A549 (cell line): ENCODE measurements at regions not wholly inside any gene's neighbourhood (a gene's known extent, or its start where the extent isn't known, plus 50 kb on each side); places are given as distances from the start of the nearest gene placed in this dataset.
A peak's percentile ranks its signal among the peaks of the same experiment; 100 is the strongest.
"Not testable (repeated sequence)": the region's sequence is repeated elsewhere in the genome, so short reads cannot be mapped to it uniquely, and the experiment has no call there.

Experiments used
- ATAC-seq, 2 experiments: fragments of 200-7000 bp in 1 of 2; fragments of >200 bp in 1 of 2; cut with Nextera tagmentation in 1 of 2; cut with Tn5 transposase in 1 of 2; 3 replicates each; pipeline versions ENCODE4 v1.8.0 to v1.9.1; 2018 to 2020; ENCODE audit warnings: mild to moderate bottlenecking in 1 of 2, moderate library complexity in 1 of 2
- CTCF ChIA-PET: fragments of 300-600 bp; sonication (Branson Sonifier 250); formaldehyde crosslinking; extraction: SDS; loops from one replicate; lab custom pipeline; 2021; ENCODE audit warnings: antibody characterized with exemption, inconsistent platforms; lab: Yijun Ruan, JAX
- POLR2A ChIA-PET: fragments of 350-600 bp; formaldehyde crosslinking; extraction: SDS; loops from one replicate; lab custom pipeline; 2021; ENCODE audit warnings: antibody characterized with exemption, inconsistent platforms; lab: Yijun Ruan, JAX
- DNase-seq, 2 experiments: peaks; one replicate each; pipeline versions ENCODE4 v3.0.0 to v3.0.0-alpha.2; 2011 to 2016; ENCODE audit warnings: low read depth in 1 of 2, low spot score in 1 of 2
- FAIRE-seq: peaks from 2 replicates; lab custom pipeline; 2011; peaks lifted over from hg19 to GRCh38; lab: Jason Lieb, UNC
- H3K27ac ChIP-seq, 2 experiments: fragments of >200 bp; sonication (Bioruptor Twin); formaldehyde crosslinking; 3 replicates each; pipeline ENCODE4 v1.5.1; 2016 to 2017
- H3K4me1 ChIP-seq: fragments of >200 bp; sonication (Bioruptor Twin); formaldehyde crosslinking; 3 replicates; pipeline ENCODE4 v1.6.1; 2016
- H3K4me2 ChIP-seq: fragments of >200 bp; sonication (Bioruptor Twin); formaldehyde crosslinking; 3 replicates; pipeline ENCODE4 v1.6.1; 2016
- H3K4me3 ChIP-seq: fragments of >200 bp; sonication (Bioruptor Twin); formaldehyde crosslinking; 3 replicates; pipeline ENCODE4 v1.5.1; 2016
- H3K9me3 ChIP-seq: fragments of >200 bp; sonication (Bioruptor Twin); formaldehyde crosslinking; 3 replicates; pipeline ENCODE4 v1.6.1; 2016
- BHLHE40 ChIP-seq: IDR thresholded peaks from 2 replicates; pipeline ENCODE4 v1.6.1; 2012; ENCODE audit warnings: low read depth, low read length, inconsistent platforms
- CBX2 ChIP-seq: fragments of 200-600 bp; sonication (generic); IDR thresholded peaks from 2 replicates; pipeline ENCODE4 v1.6.1; 2016; ENCODE audit warnings: low read depth, mild to moderate bottlenecking, borderline replicate concordance
- CEBPB ChIP-seq, 2 experiments: fragments of >200 bp in 1 of 2; sonication (Bioruptor Twin) in 1 of 2; formaldehyde crosslinking in 1 of 2; IDR thresholded peaks; 2 replicates each; pipeline ENCODE4 v1.6.1; 2012 to 2016
- EHMT2 ChIP-seq: fragments of 200-600 bp; sonication (generic); IDR thresholded peaks from 2 replicates; pipeline ENCODE4 v1.6.1; 2016; ENCODE audit warnings: antibody characterized with exemption, low read depth, mild to moderate bottlenecking, moderate library complexity
- FOSB ChIP-seq: fragments of 250-450 bp; sonication (Bioruptor Pico); IDR thresholded peaks from 2 replicates; pipeline ENCODE4 v1.5.0; 2020; ENCODE audit warnings: mild to moderate bottlenecking, moderate library complexity
- FOSL2 ChIP-seq, 2 experiments: fragments of 450-650 bp in 1 of 2; fragments of >200 bp in 1 of 2; sonication (Bioruptor Twin) in 1 of 2; formaldehyde crosslinking; IDR thresholded peaks; 2 replicates each; pipeline versions ENCODE4 v1.5.0 to v1.6.1; 2016 to 2020; ENCODE audit warnings: mild to moderate bottlenecking in 1 of 2, moderate library complexity in 1 of 2
- HOXA7 ChIP-seq: fragments of 250-450 bp; sonication (Bioruptor Pico); IDR thresholded peaks from 2 replicates; pipeline ENCODE4 v1.5.0; 2020; ENCODE audit warnings: mild to moderate bottlenecking, moderate library complexity
- KDM5A ChIP-seq: fragments of 200-600 bp; sonication (generic); IDR thresholded peaks from 2 replicates; pipeline ENCODE4 v1.6.1; 2016; ENCODE audit warnings: antibody characterized with exemption, mild to moderate bottlenecking
- MAFK ChIP-seq: fragments of 450-650 bp; IDR thresholded peaks from 2 replicates; pipeline ENCODE4 v1.6.1; 2014; ENCODE audit not compliant: partially characterized antibody
- MAX ChIP-seq: IDR thresholded peaks from 2 replicates; pipeline ENCODE4 v1.6.1; 2012
- NFE2L2 ChIP-seq: fragments of 150-350 bp; conservative IDR thresholded peaks from 2 replicates; pipeline ENCODE4 v1.6.1; 2014; ENCODE audit warnings: low read length
- POLR2AphosphoS2 ChIP-seq: conservative IDR thresholded peaks from 2 replicates; pipeline ENCODE4 v1.6.1; 2012; ENCODE audit warnings: low read length, improper control_type of control experiment, inconsistent platforms
- RFX5 ChIP-seq: fragments of 450-650 bp; IDR thresholded peaks from 2 replicates; pipeline ENCODE4 v1.7.1; 2014; ENCODE audit warnings: antibody characterized with exemption, mild to moderate bottlenecking, moderate library complexity
- TFCP2L1 ChIP-seq: fragments of 250-450 bp; sonication (Bioruptor Pico); IDR thresholded peaks from 2 replicates; pipeline ENCODE4 v1.5.0; 2021; ENCODE audit warnings: mild to moderate bottlenecking
- ZFP36 ChIP-seq: fragments of 450-650 bp; IDR thresholded peaks from 2 replicates; pipeline ENCODE4 v1.6.1; 2014; ENCODE audit warnings: borderline replicate concordance; ENCODE audit not compliant: partially characterized antibody
- WGBS: methylation state at CpG from one replicate; pipeline ENCODE4 v1.1.6; 2017; ENCODE audit errors: missing lambda C conversion rate; 5-methylcytosine and 5-hydroxymethylcytosine counted together
- TF ChIP-seq, protein P1 (sequence below): fragments of 250-450 bp; sonication (Bioruptor Pico); IDR thresholded peaks from 2 replicates; pipeline ENCODE4 v1.5.0; 2020; ENCODE audit warnings: low read depth, mild to moderate bottlenecking, moderate library complexity
- TF ChIP-seq, protein P2 (sequence below): IDR thresholded peaks from 2 replicates; pipeline ENCODE4 v1.6.1; 2012
- TF ChIP-seq, protein P3 (sequence below): IDR thresholded peaks from 2 replicates; pipeline ENCODE4 v1.6.1; 2012; ENCODE audit warnings: low read depth, borderline replicate concordance

- H3K27ac ChIP-seq, ATAC-seq, H3K9me3 ChIP-seq, H3K4me1 ChIP-seq, FAIRE-seq, POLR2A ChIA-PET, CTCF ChIA-PET: not testable (repeated sequence)
- TF ChIP-seq MAX = 0 out of 2 replicates have a peak, but pooled peaks have one; percentile 7
- DNase-seq = peak in 1 of 2 experiments; percentile 25
- peak overlapping the region; percentile 77 for H3K4me2 ChIP-seq
- WGBS = 0% methylated on average over 8 of the region's 9 CpGs
- H3K4me3 ChIP-seq = peak overlapping the region; percentile 39
Observed at GRCh38 chr2:3030791-3031190, 346.8 kb downstream of the EIPR1 start.

GRCh38 chr2:3025984-3026383 is 351.6 kb downstream of the EIPR1 start:
- POLR2A ChIA-PET = no interaction called here
- ATAC-seq = no peak
- Histone ChIP-seq H3K4me1 (0 out of 3 replicates have a peak, but pooled peaks cover 5% of the 10 kb centered on the region), H3K4me2 (no peak overlapping the region), H3K9me3 (no peaks in the 10 kb centered on the region), H3K4me3 (no peak overlapping the region), H3K27ac (no peak overlapping the region)
- TF ChIP-seq, protein P1, sequence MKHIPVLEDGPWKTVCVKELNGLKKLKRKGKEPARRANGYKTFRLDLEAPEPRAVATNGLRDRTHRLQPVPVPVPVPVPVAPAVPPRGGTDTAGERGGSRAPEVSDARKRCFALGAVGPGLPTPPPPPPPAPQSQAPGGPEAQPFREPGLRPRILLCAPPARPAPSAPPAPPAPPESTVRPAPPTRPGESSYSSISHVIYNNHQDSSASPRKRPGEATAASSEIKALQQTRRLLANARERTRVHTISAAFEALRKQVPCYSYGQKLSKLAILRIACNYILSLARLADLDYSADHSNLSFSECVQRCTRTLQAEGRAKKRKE = no peak
- no peak for TF ChIP-seq POLR2AphosphoS2
- TF ChIP-seq RFX5 = no peak
- no peak for TF ChIP-seq TFCP2L1 (CRISPR knock-in tag)
- no peak for TF ChIP-seq FOSL2 (IDR thresholded peaks at IDR 0.05)
- no peak for TF ChIP-seq FOSL2 (CRISPR knock-in tag; IDR thresholded peaks at IDR 0.05)
- TF ChIP-seq EHMT2 = no peak
- TF ChIP-seq BHLHE40 = no peak
- CTCF ChIA-PET = no interaction called here
- no peak for FAIRE-seq
- DNase-seq = no peak
- 15% methylated on average over 1 of the region's 1 CpG for WGBS

GRCh38 chr2:3025261-3025660 is 352.4 kb downstream of the EIPR1 start:
- DNase-seq (no peak), FAIRE-seq (no peak), ATAC-seq (no peak)
- TF ChIP-seq, protein P2, sequence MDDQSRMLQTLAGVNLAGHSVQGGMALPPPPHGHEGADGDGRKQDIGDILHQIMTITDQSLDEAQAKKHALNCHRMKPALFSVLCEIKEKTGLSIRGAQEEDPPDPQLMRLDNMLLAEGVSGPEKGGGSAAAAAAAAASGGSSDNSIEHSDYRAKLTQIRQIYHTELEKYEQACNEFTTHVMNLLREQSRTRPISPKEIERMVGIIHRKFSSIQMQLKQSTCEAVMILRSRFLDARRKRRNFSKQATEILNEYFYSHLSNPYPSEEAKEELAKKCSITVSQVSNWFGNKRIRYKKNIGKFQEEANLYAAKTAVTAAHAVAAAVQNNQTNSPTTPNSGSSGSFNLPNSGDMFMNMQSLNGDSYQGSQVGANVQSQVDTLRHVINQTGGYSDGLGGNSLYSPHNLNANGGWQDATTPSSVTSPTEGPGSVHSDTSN = no peak
- TF ChIP-seq KDM5A = no peak
- TF ChIP-seq CEBPB (IDR thresholded peaks at IDR 0.05) = no peak
- no peak for TF ChIP-seq ZFP36
- TF ChIP-seq CBX2 = no peak
- no peak for TF ChIP-seq POLR2AphosphoS2
- Histone ChIP-seq H3K27ac (no peak overlapping the region), H3K4me3 (no peak overlapping the region), H3K4me1 (0 out of 3 replicates have a peak, but pooled peaks cover 4% of the 10 kb centered on the region), H3K9me3 (no peaks in the 10 kb centered on the region), H3K4me2 (no peak overlapping the region)
- 9% methylated on average over 6 of the region's 6 CpGs for WGBS
- ChIA-PET POLR2A (no interaction called here), CTCF (no interaction called here)

DNA sequence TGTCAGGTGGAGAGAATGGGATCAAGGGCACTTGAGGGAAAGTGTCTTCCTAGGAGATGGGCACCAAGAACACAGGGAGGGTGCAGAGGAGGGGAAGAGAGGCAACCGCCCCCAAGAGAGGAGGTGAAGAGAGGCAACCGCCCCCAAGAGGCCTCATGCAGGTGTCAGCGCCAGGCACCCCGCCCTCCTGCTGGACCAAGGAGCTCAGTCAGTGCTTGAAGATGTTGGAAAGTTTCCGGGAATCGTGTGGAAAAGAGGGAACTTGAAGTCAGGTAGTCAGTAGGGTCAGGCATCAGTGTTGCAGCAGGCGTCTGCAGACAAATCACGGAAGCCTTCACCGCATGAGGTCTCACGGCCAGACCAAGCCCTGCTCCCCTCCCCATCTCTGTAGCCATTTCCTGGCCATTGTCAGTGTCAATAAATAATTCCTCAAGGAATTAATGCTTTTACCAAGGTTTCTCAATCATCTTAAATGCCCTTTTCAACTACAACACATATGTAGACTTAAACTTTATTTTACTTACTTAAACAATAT is 353.1 kb downstream of the EIPR1 start:
- Histone ChIP-seq H3K4me1 (no peaks in the 10 kb centered on the region), H3K4me2 (no peak overlapping the region), H3K9me3 (no peaks in the 10 kb centered on the region), H3K4me3 (no peak overlapping the region), H3K27ac (no peak overlapping the region)
- TF ChIP-seq HOXA7 (CRISPR knock-in tag) (no peak), FOSB (CRISPR knock-in tag) (no peak), TFCP2L1 (CRISPR knock-in tag) (no peak), MAFK (no peak), NFE2L2 (no peak)
- TF ChIP-seq, protein P3, sequence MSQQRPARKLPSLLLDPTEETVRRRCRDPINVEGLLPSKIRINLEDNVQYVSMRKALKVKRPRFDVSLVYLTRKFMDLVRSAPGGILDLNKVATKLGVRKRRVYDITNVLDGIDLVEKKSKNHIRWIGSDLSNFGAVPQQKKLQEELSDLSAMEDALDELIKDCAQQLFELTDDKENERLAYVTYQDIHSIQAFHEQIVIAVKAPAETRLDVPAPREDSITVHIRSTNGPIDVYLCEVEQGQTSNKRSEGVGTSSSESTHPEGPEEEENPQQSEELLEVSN = no peak
- ChIA-PET CTCF (no interaction called here), POLR2A (no interaction called here)
- DNase-seq (no peak), FAIRE-seq (no peak), ATAC-seq (no peak)
- WGBS = 54% methylated on average over 10 of the region's 10 CpGs
